Lung microvascular endothelial cell (primary cell): ENCODE measurements at regions not wholly inside any gene's neighbourhood (a gene's known extent, or its start where the extent isn't known, plus 50 kb on each side); places are given as distances from the start of the nearest gene placed in this dataset.
"Not testable (repeated sequence)": the region's sequence is repeated elsewhere in the genome, so short reads cannot be mapped to it uniquely, and the experiment has no call there.

Source experiments
- DNase-seq, 2 donors: peaks; one replicate each; pipeline versions ENCODE4 v3.0.0 to v3.0.0-alpha.2; 2010; ENCODE audit warnings: low read depth in 2 of 2

DNA sequence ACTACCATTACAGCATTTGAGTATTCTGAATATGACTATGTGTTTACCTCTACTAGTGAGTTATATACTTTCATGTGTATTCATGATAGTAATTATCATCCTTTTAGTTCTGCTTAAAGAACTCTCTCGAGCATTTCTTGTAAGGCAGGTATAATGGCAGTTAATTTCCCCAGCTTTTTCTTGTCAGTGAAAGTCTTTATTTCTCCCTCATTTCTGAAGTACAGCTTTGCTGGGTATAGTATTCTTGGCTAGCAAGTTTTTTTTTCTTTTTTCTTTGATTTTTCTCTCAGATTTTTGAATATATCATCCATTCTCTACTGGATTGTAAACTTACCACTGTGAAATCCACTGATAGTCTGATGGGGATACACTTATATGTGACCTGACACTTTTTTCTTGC lies 165.9 kb upstream of the ARHGAP5 start:
- DNase-seq: no peak

DNA sequence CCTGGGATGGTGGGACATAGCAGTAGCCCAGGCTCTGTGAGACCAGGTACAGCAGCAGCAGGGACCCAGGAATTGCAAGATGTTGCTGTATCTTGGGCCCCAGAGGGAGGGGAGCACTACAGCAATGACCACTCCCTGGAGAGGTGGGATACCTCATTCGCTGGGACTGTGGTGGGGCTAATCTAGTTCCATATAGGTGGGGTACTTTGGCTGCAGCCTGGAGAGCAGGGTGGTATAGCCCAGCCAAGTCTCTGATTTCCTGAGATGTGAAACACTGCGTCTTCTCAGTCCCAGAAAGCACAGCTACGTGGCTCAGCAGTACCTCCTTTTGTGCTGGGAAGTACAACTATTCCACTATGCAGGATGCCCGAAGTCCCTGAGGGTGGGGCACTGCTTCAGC lies 163.7 kb upstream of the ARHGAP5 start:
- DNase-seq: no peak

DNA sequence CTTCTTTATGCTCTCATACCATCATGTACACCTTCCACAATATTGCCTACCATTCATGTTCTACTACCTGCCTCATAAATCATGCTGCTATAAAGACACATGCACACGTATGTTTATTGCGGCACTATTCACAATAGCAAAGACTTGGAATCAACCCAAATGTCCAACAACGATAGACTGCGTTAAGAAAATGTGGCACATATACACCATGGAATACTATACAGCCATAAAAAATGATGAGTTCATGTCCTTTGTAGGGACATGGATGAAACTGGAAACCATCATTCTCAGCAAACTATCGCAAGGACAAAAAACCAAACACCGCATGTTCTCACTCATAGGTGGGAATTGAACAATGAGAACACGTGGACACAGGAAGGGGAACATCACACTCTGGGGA lies 158.8 kb upstream of the ARHGAP5 start:
- not testable (repeated sequence) for DNase-seq

DNA sequence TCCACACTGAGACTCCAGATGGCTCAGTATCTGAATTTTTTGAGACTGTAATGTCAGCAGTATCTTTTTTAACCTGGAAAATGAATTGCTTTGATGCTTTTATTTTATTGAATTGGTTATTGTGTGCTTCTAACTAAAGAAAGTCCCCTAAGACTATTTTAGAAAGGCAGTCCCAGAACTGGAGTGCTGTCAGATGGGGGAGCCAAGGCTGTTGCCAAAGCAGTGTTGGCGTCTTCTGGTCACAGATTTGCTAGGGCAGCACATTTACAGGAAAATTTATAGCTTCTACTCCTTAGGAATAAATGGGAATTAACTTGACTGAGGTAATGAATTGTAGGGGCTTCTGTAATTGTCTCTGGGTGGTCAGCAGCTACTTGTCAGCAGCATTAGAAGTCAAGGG lies 157.1 kb upstream of the ARHGAP5 start:
- no peak for DNase-seq

DNA sequence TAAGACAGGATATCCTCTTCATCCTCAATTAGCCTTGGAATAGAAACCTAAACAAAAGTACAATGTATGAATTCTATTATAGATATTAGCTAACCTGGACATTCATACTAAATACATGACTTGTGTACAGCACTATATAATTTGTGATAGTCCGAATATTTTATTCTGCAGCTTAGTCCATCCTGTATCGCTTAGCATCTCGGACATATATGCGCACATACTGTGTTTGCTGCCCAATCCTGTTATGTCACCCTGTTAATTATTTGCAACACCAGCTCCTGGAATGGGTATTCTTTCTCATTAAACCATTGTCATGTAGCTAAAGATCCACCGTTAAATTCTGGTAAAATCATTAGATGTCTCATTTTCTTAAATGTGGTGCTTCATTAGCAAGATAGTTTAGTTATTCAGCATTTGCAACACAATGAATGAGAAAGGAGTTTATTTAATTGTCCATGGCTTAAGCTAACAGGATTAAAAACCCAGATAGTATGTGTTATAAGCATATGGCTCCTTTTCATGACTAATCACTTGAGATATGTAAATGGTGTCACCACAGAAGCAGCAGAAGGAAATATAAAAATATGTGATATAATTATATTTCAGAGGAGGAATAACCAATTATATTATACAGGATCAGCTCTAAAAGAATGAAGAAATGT lies 156.0 kb upstream of the ARHGAP5 start:
- DNase-seq: no peak

DNA sequence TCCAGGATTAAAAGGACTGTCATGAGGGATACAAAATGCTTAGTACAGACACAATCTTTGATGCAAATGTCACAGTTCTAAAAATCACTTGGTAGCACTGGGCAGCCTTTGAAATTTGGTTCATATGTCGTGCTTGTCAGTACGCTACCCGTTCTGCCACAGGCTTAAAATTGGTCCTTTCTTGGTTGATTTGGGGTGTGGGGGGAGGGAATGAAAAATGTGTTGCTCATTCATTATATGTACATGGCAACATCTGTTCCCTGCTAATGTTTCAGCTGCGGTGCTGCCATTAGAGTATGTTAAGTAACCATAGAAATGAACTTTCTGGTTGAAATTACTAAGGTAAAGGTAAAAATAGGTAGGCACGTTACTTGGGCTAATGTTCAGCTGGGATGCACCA lies 155.4 kb upstream of the ARHGAP5 start:
- no peak for DNase-seq

DNA sequence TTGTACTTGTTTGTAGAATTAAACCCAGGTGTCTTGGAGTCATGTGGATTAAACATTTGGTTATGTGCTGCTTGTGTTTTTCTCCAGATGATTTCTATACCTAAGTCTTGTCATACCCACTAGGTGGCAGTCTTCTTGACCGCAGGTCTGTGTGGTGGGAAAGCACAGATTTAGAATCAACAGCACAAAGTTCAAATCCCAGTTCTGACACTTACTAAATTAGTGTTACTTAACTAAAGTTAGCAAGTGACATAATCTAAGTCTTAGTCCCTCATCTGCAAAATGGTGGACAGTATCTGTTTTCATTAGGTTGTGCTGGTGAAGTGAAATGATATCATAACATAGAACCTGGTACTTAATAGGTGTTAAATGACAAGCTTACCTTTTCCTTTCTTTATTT lies 151.0 kb upstream of the ARHGAP5 start:
- peak; percentile 69 to 70 for DNase-seq

DNA sequence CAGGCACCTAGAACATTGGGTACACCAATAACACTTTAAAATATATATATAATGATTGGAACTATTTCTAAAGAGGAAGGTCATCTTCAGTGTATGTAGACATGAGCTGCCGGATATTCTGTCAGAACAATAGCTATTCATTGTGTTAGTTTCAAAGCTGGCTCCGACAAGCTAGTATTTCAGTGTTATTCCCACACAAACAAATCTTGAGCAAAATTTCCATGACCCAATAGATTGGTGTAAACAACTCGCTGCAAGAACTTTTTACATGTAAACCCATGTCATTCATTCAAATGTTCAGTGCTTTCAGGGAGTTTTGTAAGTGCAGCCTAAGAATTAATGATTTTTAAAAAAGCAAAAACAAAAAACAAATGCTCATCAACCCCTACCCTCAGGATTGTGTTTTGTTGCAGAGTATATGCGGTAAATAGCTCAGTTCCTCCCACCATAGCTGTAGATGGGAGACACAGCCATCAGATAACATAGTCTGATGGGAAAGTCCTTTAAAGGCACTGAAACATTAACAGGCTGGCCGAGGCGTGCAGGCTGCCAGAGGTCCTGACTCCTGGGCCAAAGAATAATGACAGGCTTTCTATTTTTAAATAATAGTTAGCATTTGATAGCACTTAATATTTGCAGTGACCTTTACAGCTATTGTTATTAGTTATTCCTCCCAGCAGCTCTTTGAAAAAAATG lies 150.3 kb upstream of the ARHGAP5 start:
- peak; percentile 88 to 96 for DNase-seq

DNA sequence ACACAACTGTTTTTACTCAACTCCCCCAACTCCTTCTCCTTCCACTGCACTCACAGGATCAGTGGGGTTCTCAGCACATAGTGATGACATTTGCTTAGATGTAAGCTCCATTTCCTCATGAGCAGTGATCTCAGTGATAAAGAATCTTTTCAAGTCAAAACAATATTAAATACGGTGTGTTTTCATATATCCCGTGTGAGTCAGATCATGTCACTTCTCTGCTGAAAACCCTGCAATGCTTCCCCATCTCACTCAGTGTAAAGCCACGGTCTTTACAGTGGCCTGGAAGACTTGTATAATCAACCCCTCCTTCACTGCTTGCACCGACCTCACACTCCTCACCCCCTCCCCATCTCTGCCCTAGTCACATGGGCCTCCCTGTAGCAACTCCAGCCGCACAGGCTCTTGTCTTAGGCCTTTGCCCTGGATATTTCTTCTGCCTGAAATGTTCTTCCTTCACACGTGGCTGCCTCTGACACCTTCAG lies 149.7 kb upstream of the ARHGAP5 start:
- peak; percentile 66 to 97 for DNase-seq

DNA sequence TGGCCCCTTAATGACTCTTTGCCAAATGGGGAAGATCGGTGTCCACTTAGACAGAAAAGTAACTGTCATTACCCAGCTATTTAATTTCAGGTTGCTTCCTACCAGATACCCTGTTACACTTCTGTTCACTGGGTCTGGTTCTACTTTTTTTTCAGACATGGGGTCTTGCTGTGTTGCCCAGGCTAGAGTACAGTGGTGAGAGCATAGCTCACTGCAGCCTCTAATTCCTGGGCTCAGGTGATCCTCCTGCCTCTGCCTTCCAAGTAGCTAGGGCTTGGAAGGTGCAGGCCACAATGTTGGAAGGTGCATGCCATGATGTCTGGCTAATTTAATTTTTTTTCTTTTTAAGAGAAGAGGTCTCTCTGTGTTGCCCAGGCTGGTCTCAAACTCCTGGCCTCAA lies 147.0 kb upstream of the ARHGAP5 start:
- no peak for DNase-seq

DNA sequence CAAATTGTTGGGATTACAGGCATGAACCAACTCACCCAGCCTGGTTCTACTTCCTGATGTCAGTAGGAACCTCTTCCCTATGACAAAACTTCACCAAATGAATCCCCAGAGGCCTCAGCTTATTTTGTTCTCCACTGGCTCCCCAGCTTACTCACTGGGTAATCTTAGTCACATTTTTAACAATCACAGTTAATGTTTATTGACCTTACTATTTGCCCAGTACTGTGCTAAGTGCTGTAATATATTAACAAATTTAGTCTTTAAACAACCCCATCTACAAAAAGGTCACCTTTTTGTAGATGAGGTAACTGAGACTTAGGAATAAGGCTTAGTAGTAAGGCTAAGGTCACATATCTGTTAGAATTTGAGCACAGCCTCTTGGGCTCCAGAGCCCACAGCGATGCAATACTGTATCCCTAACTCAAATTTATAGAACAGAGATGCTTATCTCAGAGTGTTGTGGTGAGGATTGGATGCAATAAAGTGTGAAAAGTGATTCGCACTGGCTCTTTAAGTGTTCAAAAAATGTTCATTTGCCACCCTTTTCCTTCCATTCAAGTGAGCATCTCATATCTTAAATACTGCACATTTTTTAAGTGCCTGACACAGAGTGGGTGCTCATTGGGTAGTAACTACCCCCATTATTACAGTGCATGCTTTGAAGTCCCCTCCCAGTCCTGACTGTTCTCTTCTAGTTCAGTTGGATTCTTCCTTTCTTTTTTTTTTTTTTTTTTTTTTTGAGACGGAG lies 146.4 kb upstream of the ARHGAP5 start:
- DNase-seq: no peak

DNA sequence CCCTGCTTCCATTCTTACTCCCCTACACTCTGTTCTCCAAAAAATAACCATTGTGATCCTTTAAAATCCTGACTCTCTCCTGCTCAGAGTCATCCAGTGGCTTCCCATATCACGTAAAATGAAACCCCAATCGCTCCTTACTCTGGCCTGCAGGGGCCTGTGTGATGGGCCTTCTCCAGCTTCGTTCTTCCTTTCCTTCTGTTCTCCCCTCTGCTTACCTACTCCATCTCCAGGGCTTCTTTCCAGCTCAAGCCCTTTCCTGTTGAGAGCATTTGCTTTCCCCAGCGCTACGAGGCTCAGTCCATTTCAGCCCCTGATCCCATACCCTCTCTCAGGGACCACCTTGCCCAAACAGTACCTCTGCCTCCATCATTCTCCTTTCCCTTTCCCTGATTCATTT lies 144.4 kb upstream of the ARHGAP5 start:
- DNase-seq: no peak

DNA sequence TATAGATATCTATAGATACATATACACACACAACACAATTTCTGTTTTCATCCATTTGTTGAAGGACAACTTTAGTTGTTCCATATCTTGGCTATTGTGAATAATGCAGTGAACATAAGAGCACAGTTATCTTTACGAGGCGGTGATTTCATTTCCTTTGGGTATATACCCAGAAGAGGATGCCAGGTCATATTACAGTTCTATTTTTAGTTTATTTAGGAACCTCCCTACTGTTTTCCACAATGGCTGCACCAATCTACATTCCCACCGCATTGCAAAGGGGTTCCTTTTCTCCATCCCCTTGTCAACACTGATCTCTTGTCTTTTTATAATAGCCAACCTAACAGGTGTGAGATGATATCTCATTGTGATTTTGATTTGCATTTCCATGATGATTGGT lies 143.4 kb upstream of the ARHGAP5 start:
- peak; percentile 56 to 66 for DNase-seq

DNA sequence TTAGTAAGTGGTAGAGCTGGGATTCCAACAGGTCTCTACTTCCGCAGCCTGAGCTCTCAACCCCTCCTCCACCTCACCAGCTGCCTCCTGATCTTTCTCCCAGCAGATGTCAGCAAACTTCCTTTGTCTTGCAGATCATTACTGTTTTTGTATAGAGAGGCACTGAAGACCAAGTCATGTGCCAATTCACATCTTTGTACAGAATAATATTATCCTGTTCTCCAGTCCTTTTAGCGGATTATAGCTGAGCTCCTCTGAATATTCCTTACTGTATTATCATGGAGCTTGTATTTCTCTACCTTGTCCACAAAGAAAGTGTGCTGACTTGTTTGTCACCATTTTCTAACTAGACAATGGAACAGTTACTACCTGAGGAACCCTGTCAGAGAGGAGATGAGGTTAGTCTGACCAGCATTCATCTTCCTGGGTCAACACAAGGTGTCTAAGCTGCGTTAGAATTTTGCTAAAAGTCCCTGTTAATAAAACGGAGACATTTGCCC lies 142.3 kb upstream of the ARHGAP5 start:
- peak; percentile 35 to 78 for DNase-seq

DNA sequence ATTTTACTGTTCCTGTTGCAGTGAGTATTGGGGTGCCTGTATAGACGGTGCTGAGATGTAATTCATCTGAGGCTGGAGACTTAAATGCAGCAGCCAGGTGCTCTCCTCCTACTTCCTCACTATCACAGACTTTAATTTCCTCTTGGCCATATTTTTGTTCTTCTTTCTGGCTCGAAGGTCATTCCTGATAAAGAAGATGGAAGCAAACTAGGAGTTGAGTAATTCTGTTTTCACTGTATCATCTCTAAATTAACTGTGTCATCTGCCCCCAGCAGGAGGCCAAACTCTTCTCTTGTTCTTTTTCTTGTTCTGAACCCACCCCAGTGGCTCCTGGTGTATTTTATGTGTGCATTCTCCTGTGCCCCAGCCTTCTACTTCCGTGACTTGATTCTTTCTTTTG lies 141.7 kb upstream of the ARHGAP5 start:
- DNase-seq: no peak

DNA sequence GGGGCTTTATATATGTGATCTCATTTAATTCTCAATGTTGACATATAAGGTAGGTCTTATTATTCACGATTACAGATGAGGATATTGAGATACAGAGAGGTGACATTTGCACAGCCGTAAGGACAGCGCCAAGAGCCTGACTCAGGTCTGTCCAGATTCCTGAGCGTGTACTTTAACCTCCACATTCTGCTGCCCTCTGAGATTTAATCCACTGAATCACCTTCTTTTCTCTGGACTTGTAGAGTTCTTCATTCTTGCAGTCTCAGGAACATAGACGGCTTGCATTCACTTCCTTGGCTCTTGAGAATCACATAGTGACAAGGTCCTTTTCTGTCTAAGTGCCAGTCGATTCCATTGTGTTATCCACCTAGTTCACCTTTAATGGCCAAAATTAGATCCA lies 141.0 kb upstream of the ARHGAP5 start:
- DNase-seq: no peak

DNA sequence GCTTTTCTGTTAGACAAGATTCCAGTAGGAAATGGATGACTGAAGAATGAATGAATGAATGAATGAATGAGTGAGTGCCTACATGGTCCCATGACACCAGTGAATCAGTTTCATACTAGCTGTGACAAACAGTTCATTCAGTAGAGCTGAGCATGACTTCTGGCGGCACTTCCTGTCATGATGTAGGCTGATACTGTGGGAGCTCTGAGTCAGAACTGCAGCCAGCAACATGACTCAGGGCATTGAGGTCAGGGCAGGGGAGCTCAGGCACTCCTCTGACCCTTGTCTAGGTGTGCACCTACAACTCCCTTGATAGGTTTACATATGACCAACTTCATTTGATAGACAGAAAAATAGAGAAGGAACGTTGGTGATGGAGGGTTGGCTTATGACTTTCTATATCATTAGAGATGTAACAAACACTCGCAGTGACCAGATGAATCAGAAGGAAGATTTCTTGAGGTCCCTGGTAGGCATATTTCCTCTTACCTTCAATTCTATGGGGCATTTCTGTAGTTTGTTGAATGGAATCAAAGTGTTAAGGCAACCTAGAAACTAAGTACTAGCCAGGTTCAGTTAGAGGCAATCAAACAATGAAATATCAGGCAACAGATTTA lies 139.3 kb upstream of the ARHGAP5 start:
- DNase-seq: peak; percentile 87 to 92

DNA sequence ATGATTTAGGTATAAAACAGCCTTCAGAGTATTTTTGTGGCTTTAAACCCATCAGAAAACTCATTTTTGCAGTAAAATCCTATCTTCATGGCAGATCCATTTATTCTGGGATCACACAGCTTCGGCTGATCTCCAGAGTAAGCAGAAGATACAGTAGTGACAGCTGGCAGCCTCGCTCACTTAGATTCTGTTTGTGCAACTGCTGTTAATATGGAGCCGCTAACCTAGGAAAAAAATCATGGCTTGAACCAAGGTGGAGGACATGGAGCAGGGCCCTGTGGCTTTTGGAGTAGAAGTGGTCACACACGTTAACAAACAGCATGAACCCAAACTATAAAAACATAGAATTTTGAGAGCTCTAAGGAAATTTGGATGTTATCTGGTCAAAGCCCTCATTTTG lies 137.2 kb upstream of the ARHGAP5 start:
- DNase-seq: no peak

DNA sequence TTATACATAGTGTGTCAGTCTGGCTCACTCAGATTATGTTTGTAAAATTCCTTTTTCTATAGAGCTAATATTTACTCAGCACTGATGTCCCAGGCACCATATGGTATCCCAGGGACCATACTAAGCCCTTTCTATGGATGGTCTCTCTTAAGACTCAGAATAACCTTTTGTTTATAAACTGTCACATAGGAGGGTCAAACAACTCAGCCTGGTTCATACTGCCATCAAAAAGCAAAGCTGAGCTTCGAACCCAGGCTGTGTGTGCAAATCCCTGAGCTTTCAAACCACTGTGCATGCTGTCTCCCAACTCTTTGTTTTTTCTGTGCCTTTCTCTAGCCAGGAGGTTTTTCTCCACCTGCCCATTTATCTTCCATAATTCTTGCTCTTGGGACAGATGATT lies 135.6 kb upstream of the ARHGAP5 start:
- DNase-seq: no peak

DNA sequence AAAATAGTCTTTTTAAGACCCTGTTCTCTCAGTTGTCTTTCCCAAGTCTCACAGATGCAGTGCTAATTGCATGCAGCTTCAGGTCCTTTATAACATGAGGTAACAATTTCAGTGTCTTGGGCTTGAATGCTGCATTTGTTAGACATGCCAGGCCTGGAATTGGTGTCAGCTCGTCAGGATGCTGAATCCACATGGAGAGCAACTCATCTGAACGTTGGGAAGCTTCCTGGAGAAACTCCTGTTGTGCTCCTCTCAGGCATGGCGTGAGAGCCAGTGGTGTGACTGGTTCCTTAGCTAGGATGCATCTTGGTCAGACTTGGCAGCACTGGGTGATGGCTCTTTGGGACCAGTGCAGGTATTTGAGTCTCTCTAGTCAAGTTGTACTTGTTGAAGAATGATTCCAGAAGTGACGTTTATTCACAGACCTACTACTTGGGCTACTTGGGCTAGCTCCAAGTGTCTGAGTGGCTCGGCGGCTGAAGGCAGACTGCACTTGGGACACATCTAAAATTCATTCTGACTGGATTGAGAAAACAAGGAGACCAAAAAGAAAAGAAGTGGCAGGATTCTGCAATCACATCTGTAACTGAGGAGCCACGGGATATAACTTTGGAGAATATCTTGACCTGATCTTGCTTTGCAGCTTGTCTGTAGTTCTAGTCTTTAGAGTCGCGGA lies 134.8 kb upstream of the ARHGAP5 start:
- DNase-seq: no peak

DNA sequence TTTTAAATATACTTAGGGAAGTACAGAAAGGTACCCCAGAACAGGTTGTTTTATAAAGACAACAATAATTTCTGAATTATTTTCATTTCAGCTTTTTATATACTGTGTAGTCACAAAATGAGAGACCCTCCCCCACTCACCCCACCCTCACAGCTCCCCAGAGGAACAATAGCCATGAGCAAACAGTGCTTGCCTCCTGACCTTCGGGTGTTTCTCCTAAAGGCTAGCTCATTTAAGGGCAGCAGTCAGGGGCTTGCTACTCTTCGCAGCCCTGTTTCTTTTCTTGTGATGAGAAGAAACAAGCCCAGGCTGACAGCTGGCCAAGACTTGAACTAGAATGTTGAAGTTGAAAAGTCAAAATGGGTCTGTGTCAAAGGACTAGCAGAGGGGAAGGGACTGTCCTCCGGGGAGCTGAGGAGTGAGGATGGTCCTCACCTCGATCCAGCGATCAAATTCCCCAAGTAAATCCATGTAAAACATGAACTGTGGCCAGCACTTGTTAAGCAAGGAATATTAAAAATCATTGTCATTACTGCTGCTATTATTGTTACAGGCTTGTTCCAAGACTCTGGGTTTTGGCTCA lies 133.8 kb upstream of the ARHGAP5 start:
- DNase-seq: no peak
